HCT116 (cell line): ENCODE measurements at regions not wholly inside any gene's neighbourhood (a gene's known extent, or its start where the extent isn't known, plus 50 kb on each side); places are given as distances from the start of the nearest gene placed in this dataset.

Experiments
- ATAC-seq: fragments of 200-7000 bp; cut with Tn5 transposase; 2 replicates; pipeline ENCODE4 v1.9.1; 2020; ENCODE audit warnings: mild to moderate bottlenecking, moderate library complexity
- BruUV-seq: library from RNA; stranded (reverse); fragments of 400-500 nt; replicated peaks from 2 replicates; lab custom pipeline; 2021; lab: Mats Ljungman, UMichigan
- CTCF ChIA-PET: fragments of 300-600 bp; sonication (Branson Sonifier 250); formaldehyde crosslinking; loops from one replicate; lab custom pipeline; 2021; ENCODE audit warnings: antibody characterized with exemption; lab: Charles Lee
- POLR2A ChIA-PET: fragments of 300-600, 350-600 bp; sonication (Branson Sonifier 250); formaldehyde crosslinking; loops from one replicate; lab custom pipeline; 2021; ENCODE audit warnings: antibody characterized with exemption; lab: Charles Lee
- RAD21 ChIA-PET, 2 experiments: fragments of 300-600 bp; sonication (Branson Sonifier 250); formaldehyde crosslinking; loops; one replicate each; lab custom pipeline; 2023; ENCODE audit warnings: low total read pairs in 2 of 2; ENCODE audit not compliant: uncharacterized antibody in 2 of 2, unreplicated experiment in 2 of 2, low non-redundant PET in 1 of 2; lab: Charles Lee
- DNase-seq: peaks from one replicate; pipeline ENCODE4 v3.0.0-alpha.2; 2010; ENCODE audit warnings: low read depth, low spot score
- H2AFZ ChIP-seq: fragments of 200-600 bp; shearing (Covaris generic), sonication (generic); 2 replicates; pipeline ENCODE4 v1.6.1; 2017; ENCODE audit warnings: low read depth, mixed run types, mixed read lengths, antibody characterized with exemption, low read length; ENCODE audit not compliant: poor library complexity, severe bottlenecking
- H3K27ac ChIP-seq: 2 replicates; pipeline ENCODE4 v1.5.1; 2012; ENCODE audit warnings: low read depth, low read length
- H3K27me3 ChIP-seq: fragments of 200-600 bp; sonication (generic); 2 replicates; pipeline ENCODE4 v1.6.1; 2016; ENCODE audit warnings: mixed run types, low read length, mixed read lengths; ENCODE audit not compliant: insufficient read depth
- H3K36me3 ChIP-seq, 2 experiments: fragments of 200-500 bp in 1 of 2; fragments of 200-600 bp in 1 of 2; sonication (Bioruptor generic) in 1 of 2; sonication (generic) in 1 of 2; 2 replicates each; pipeline versions ENCODE4 v1.5.1 to v1.6.1; 2014 to 2016; ENCODE audit warnings: low read length in 2 of 2, inconsistent platforms in 1 of 2, mixed read lengths in 1 of 2, mixed run types in 1 of 2; ENCODE audit not compliant: insufficient read depth in 2 of 2, control insufficient read depth in 1 of 2
- H3K4me1 ChIP-seq, 2 experiments: fragments of 200-600 bp in 1 of 2; sonication (generic) in 1 of 2; 2 replicates each; pipeline versions ENCODE4 v1.5.1 to v1.6.1; 2012 to 2017; ENCODE audit warnings: low read length in 2 of 2, inconsistent platforms in 1 of 2, mild to moderate bottlenecking in 1 of 2, mixed read lengths in 1 of 2, mixed run types in 1 of 2, moderate library complexity in 1 of 2; ENCODE audit not compliant: insufficient read depth in 2 of 2, control insufficient read depth in 1 of 2
- H3K4me2 ChIP-seq: fragments of 200-600 bp; sonication (generic); 2 replicates; pipeline ENCODE4 v1.6.1; 2017; ENCODE audit warnings: mixed run types, low read length, mixed read lengths
- H3K4me3 ChIP-seq, 2 experiments: fragments of 200-600 bp in 1 of 2; sonication (generic) in 1 of 2; replicated peaks in 1 of 2; 2 replicates each; pipeline ENCODE4 v1.5.1; 2011 to 2016; ENCODE audit warnings: low read length in 2 of 2, control low read depth in 1 of 2, low read depth in 1 of 2, mild to moderate bottlenecking in 1 of 2, mixed read lengths in 1 of 2, mixed run types in 1 of 2
- H3K79me2 ChIP-seq: fragments of 200-600 bp; sonication (generic); 2 replicates; pipeline ENCODE4 v1.6.1; 2017; ENCODE audit warnings: mild to moderate bottlenecking, mixed run types, low read length, moderate library complexity, mixed read lengths; ENCODE audit not compliant: insufficient read depth
- H3K9ac ChIP-seq: fragments of 200-600 bp; sonication (generic); 2 replicates; pipeline ENCODE4 v1.6.1; 2016; ENCODE audit warnings: low read length, mixed read lengths
- H3K9me2 ChIP-seq: fragments of 200-600 bp; sonication (generic), shearing (Covaris generic); 2 replicates; pipeline ENCODE4 v1.6.1; 2017; ENCODE audit warnings: mixed run types, mild to moderate bottlenecking, moderate library complexity; ENCODE audit not compliant: insufficient read depth
- H3K9me3 ChIP-seq, 2 experiments: fragments of 200-500 bp in 1 of 2; fragments of 200-600 bp in 1 of 2; sonication (Bioruptor generic) in 1 of 2; sonication (generic) in 1 of 2; 2 replicates each; pipeline ENCODE4 v1.6.1; 2014 to 2017; ENCODE audit warnings: low read length in 2 of 2, mixed read lengths in 2 of 2, inconsistent platforms in 1 of 2, low read depth in 1 of 2, mild to moderate bottlenecking in 1 of 2, mixed run types in 1 of 2, moderate library complexity in 1 of 2; ENCODE audit not compliant: control insufficient read depth in 1 of 2, insufficient read depth in 1 of 2
- H4K20me1 ChIP-seq: fragments of 200-600 bp; sonication (generic), shearing (Covaris generic); 2 replicates; pipeline ENCODE4 v1.6.1; 2017; ENCODE audit warnings: mixed run types, mild to moderate bottlenecking, moderate library complexity; ENCODE audit not compliant: insufficient read depth
- EGR1 ChIP-seq: IDR thresholded peaks from 2 replicates; pipeline ENCODE4 v1.6.1; 2012; ENCODE audit warnings: low read depth
- ELF1 ChIP-seq: IDR thresholded peaks from 2 replicates; pipeline ENCODE4 v1.6.1; 2012; ENCODE audit warnings: low read depth, borderline replicate concordance
- EZH2 ChIP-seq: fragments of 200-600 bp; sonication (generic); IDR thresholded peaks from 2 replicates; pipeline ENCODE4 v1.6.1; 2017; ENCODE audit warnings: antibody characterized with exemption, mixed run types
- FOSL1 ChIP-seq: IDR thresholded peaks from 2 replicates; pipeline ENCODE4 v1.6.1; 2012; ENCODE audit warnings: low read depth
- JUND ChIP-seq: IDR thresholded peaks from 2 replicates; pipeline ENCODE4 v1.6.1; 2012
- POLR2A ChIP-seq: IDR thresholded peaks from 2 replicates; pipeline ENCODE4 v1.7.0; 2011; ENCODE audit warnings: borderline replicate concordance; ENCODE audit not compliant: insufficient read depth, insufficient read length; ENCODE audit errors: extremely low read depth
- RAD21 ChIP-seq: IDR thresholded peaks from 2 replicates; pipeline ENCODE4 v1.6.1; 2012; ENCODE audit warnings: low read depth, mild to moderate bottlenecking
- SIN3A ChIP-seq: IDR thresholded peaks from 2 replicates; pipeline ENCODE4 v1.6.1; 2012; ENCODE audit warnings: low read depth
- SRF ChIP-seq: IDR thresholded peaks from 2 replicates; pipeline ENCODE4 v1.6.1; 2012; ENCODE audit warnings: low read depth
- ZNF274 ChIP-seq: fragments of 200-500 bp; sonication (Bioruptor generic); IDR thresholded peaks from 2 replicates; pipeline ENCODE4 v1.6.1; 2014; ENCODE audit warnings: mild to moderate bottlenecking, low read depth, low read length, inconsistent platforms
- intact Hi-C: fragments of 100-400 bp; cut with micrococcal nuclease; formaldehyde crosslinking; loops from 2 replicates; pipeline ENCODE4 v1.10.0; 2022
- TF ChIP-seq, protein P1 (sequence below): IDR thresholded peaks from 2 replicates; pipeline ENCODE4 v1.6.1; 2012
- TF ChIP-seq, protein P2 (sequence below): IDR thresholded peaks from 2 replicates; pipeline ENCODE4 v1.6.1; 2012
- TF ChIP-seq, protein P3 (sequence below): IDR thresholded peaks from 2 replicates; pipeline ENCODE4 v1.6.1; 2012; ENCODE audit warnings: low read depth

DNA sequence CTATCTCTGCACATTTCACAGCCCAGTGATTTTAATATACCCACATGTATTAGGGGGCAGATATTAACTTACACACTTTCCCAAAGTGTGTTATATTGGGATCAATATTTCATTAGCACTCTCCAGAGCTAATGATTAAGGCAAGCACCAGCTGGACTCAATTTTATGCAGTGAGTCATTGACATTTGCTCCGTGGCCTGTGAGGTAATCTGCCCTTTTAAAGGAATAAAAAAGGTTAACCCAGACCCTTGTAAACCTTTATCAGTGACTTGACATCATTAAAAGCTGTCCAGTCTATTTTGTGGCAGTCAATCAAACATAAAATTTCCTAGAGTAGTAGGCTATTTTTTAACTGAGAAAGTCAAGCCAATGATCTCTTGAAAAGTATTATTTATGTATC lies 1870.4 kb upstream of the CELF4 start:
- CTCF ChIA-PET = no interaction called here
- H3K79me2 ChIP-seq = no peaks in the 10 kb centered on the region

More for the DNA sequence above, 1870.4 kb upstream of the CELF4 start:
- H3K4me1 ChIP-seq = no peaks in the 10 kb centered on the region
- POLR2A ChIA-PET = no interaction called here
- H3K27me3 ChIP-seq = no peaks in the 10 kb centered on the region
- H3K9me3 ChIP-seq = no peaks in the 10 kb centered on the region; a peak in 2 of 4 replicates
- no peak for TF ChIP-seq JUND
- TF ChIP-seq, protein P1, sequence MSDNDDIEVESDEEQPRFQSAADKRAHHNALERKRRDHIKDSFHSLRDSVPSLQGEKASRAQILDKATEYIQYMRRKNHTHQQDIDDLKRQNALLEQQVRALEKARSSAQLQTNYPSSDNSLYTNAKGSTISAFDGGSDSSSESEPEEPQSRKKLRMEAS = no peak
- no peak for TF ChIP-seq ZNF274
- TF ChIP-seq EZH2 = no peak
- TF ChIP-seq RAD21 = no peak
- TF ChIP-seq, protein P2, sequence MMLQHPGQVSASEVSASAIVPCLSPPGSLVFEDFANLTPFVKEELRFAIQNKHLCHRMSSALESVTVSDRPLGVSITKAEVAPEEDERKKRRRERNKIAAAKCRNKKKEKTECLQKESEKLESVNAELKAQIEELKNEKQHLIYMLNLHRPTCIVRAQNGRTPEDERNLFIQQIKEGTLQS = no peak
- TF ChIP-seq EGR1 = no peak
- no peak for TF ChIP-seq POLR2A
- no peak for TF ChIP-seq SIN3A
- TF ChIP-seq, protein P3, sequence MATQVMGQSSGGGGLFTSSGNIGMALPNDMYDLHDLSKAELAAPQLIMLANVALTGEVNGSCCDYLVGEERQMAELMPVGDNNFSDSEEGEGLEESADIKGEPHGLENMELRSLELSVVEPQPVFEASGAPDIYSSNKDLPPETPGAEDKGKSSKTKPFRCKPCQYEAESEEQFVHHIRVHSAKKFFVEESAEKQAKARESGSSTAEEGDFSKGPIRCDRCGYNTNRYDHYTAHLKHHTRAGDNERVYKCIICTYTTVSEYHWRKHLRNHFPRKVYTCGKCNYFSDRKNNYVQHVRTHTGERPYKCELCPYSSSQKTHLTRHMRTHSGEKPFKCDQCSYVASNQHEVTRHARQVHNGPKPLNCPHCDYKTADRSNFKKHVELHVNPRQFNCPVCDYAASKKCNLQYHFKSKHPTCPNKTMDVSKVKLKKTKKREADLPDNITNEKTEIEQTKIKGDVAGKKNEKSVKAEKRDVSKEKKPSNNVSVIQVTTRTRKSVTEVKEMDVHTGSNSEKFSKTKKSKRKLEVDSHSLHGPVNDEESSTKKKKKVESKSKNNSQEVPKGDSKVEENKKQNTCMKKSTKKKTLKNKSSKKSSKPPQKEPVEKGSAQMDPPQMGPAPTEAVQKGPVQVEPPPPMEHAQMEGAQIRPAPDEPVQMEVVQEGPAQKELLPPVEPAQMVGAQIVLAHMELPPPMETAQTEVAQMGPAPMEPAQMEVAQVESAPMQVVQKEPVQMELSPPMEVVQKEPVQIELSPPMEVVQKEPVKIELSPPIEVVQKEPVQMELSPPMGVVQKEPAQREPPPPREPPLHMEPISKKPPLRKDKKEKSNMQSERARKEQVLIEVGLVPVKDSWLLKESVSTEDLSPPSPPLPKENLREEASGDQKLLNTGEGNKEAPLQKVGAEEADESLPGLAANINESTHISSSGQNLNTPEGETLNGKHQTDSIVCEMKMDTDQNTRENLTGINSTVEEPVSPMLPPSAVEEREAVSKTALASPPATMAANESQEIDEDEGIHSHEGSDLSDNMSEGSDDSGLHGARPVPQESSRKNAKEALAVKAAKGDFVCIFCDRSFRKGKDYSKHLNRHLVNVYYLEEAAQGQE = no peak
- TF ChIP-seq ELF1 = no peak
- no peak for TF ChIP-seq SRF
- TF ChIP-seq FOSL1 = no peak
- H3K9me2 ChIP-seq = no peaks in the 10 kb centered on the region
- H3K36me3 ChIP-seq = no peaks in the 10 kb centered on the region
- intact Hi-C loops = no loop called here
- no peaks in the 10 kb centered on the region for H4K20me1 ChIP-seq
- RAD21 ChIA-PET = no interaction called here
- DNase-seq (no peak), ATAC-seq (no peak)
- H3K4me2 ChIP-seq = no peak overlapping the region
- no TSS peak for BruUV-seq
- H3K4me3 ChIP-seq = no peak overlapping the region
- H2AFZ ChIP-seq = no peak overlapping the region
- no peak overlapping the region for H3K27ac ChIP-seq
- no peak overlapping the region for H3K9ac ChIP-seq
